ENCODE measurements at regions not wholly inside any gene's neighbourhood (a gene's known extent, or its start where the extent isn't known, plus 50 kb on each side); places are given as distances from the start of the nearest gene placed in this dataset.

DNA sequence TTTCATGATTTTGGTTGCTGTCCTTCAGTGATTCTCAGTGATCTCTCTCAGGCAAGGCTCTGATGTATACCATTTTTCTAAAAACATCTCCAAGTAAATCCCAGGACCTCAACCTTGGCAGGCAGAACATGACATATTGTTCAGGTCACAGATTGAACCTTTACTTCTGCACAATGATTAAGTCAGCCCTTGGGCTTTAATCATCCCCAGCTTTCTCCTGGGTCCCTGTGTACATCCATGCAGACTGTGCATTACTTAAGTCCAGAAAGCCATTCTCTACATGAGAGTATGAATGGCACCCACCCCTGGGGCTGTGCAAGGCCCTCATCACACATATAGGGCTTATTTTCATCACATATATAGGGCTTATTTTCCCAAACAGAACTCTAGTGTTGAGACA lies 58.7 kb upstream of the ADAMTS3 start:
- Histone ChIP-seq H3K27ac (no peak overlapping the region), H3K36me3 (no peaks in the 10 kb centered on the region), H3K9me3 (no peaks in the 10 kb centered on the region), H3K4me1 (no peaks in the 10 kb centered on the region), H3K27me3 (no peaks in the 10 kb centered on the region), H3K4me3 (no peak overlapping the region)
- DNase-seq: no peak
- intact Hi-C loops (cut with DNase I): no loop called here
- TF ChIP-seq EP300 (IDR thresholded peaks at IDR 0.05): no peak
- TF ChIP-seq, protein P1, sequence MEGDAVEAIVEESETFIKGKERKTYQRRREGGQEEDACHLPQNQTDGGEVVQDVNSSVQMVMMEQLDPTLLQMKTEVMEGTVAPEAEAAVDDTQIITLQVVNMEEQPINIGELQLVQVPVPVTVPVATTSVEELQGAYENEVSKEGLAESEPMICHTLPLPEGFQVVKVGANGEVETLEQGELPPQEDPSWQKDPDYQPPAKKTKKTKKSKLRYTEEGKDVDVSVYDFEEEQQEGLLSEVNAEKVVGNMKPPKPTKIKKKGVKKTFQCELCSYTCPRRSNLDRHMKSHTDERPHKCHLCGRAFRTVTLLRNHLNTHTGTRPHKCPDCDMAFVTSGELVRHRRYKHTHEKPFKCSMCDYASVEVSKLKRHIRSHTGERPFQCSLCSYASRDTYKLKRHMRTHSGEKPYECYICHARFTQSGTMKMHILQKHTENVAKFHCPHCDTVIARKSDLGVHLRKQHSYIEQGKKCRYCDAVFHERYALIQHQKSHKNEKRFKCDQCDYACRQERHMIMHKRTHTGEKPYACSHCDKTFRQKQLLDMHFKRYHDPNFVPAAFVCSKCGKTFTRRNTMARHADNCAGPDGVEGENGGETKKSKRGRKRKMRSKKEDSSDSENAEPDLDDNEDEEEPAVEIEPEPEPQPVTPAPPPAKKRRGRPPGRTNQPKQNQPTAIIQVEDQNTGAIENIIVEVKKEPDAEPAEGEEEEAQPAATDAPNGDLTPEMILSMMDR (IDR thresholded peaks at IDR 0.05): no peak
- no peak for TF ChIP-seq POLR2A (IDR thresholded peaks at IDR 0.05)
- no peak for TF ChIP-seq POLR2AphosphoS5 (IDR thresholded peaks at IDR 0.05)

Small RNA genes in the stretch of these regions (small RNA-seq; reads per million reads assigned to genes)
- 0 reads per million in 3 donors for gene RNU4ATAC9P

Measured in sigmoid colon (tissue), 5 donors.